OCI-LY1 (cell line): ENCODE measurements at regions not wholly inside any gene's neighbourhood (a gene's known extent, or its start where the extent isn't known, plus 50 kb on each side); places are given as distances from the start of the nearest gene placed in this dataset.

Experiments
- H2AFZ ChIP-seq: fragments of 200-600 bp; sonication (generic), shearing (Covaris generic); 2 replicates; pipeline ENCODE4 v1.6.0; 2014; ENCODE audit warnings: antibody characterized with exemption, mild to moderate bottlenecking, low read length
- H3F3A ChIP-seq: fragments of 200-600 bp; sonication (generic), shearing (Covaris generic); 2 replicates; pipeline ENCODE4 v1.6.0; 2014; ENCODE audit warnings: mild to moderate bottlenecking, antibody characterized with exemption, low read length, moderate library complexity; ENCODE audit not compliant: insufficient read depth
- H3K27ac ChIP-seq: fragments of 200-600 bp; sonication (generic); 2 replicates; pipeline ENCODE4 v1.5.1; 2014; ENCODE audit warnings: low read length, mixed run types, mild to moderate bottlenecking, low read depth; ENCODE audit not compliant: poor library complexity, severe bottlenecking
- H3K27me3 ChIP-seq: fragments of 200-600 bp; sonication (generic); 2 replicates; pipeline ENCODE4 v1.6.0; 2014; ENCODE audit warnings: antibody characterized with exemption, mild to moderate bottlenecking, low read length, moderate library complexity; ENCODE audit not compliant: insufficient read depth
- H3K36me3 ChIP-seq: fragments of 200-600 bp; sonication (generic); 2 replicates; pipeline ENCODE4 v1.6.1; 2014; ENCODE audit warnings: mild to moderate bottlenecking, antibody characterized with exemption, low read length, moderate library complexity, mixed read lengths; ENCODE audit not compliant: insufficient read depth
- H3K4me1 ChIP-seq: fragments of 200-600 bp; sonication (generic); 2 replicates; pipeline ENCODE4 v1.5.1; 2014; ENCODE audit warnings: mild to moderate bottlenecking, low read length, moderate library complexity; ENCODE audit not compliant: insufficient read depth, severe bottlenecking
- H3K4me2 ChIP-seq: fragments of 200-600 bp; sonication (generic), shearing (Covaris generic); 2 replicates; pipeline ENCODE4 v1.6.1; 2014; ENCODE audit warnings: low read length
- H3K4me3 ChIP-seq: fragments of 200-600 bp; sonication (generic); 2 replicates; pipeline ENCODE4 v1.5.1; 2014; ENCODE audit warnings: low read length, low read depth, mild to moderate bottlenecking, mixed read lengths; ENCODE audit not compliant: poor library complexity, severe bottlenecking
- H3K79me2 ChIP-seq: fragments of 200-600 bp; shearing (Covaris generic); 2 replicates; pipeline ENCODE4 v1.6.1; 2016; ENCODE audit warnings: mixed run types, low read length, mixed read lengths; ENCODE audit not compliant: insufficient read depth
- H3K9ac ChIP-seq: fragments of 200-600 bp; sonication (generic), shearing (Covaris generic); 2 replicates; pipeline ENCODE4 v1.6.1; 2014; ENCODE audit warnings: mild to moderate bottlenecking, low read length, mixed read lengths
- H3K9me2 ChIP-seq: fragments of 200-600 bp; sonication (generic), shearing (Covaris generic); 2 replicates; pipeline ENCODE4 v1.6.1; 2014; ENCODE audit warnings: low read depth, mild to moderate bottlenecking, low read length, mixed read lengths
- H3K9me3 ChIP-seq: fragments of 200-600 bp; shearing (Covaris generic); 2 replicates; pipeline ENCODE4 v1.6.1; 2014; ENCODE audit warnings: low read length, mixed read lengths
- H4K20me1 ChIP-seq: fragments of 200-600 bp; sonication (generic), shearing (Covaris generic); 2 replicates; pipeline ENCODE4 v1.6.0; 2016; ENCODE audit warnings: mild to moderate bottlenecking, low read length; ENCODE audit not compliant: insufficient read depth
- EZH2 ChIP-seq: fragments of 200-600 bp; sonication (generic), shearing (Covaris generic); IDR thresholded peaks from 2 replicates; pipeline ENCODE4 v1.8.0; 2017; ENCODE audit warnings: borderline replicate concordance, mixed run types, mild to moderate bottlenecking, antibody characterized with exemption, low read length, moderate library complexity, mixed read lengths
- TF ChIP-seq, protein P1 (sequence below): fragments of 200-600 bp; sonication (generic), shearing (Covaris generic); IDR thresholded peaks from 2 replicates; pipeline ENCODE4 v1.5.1; 2017; ENCODE audit warnings: mild to moderate bottlenecking, antibody characterized with exemption, low read length, moderate library complexity, mixed read lengths

DNA sequence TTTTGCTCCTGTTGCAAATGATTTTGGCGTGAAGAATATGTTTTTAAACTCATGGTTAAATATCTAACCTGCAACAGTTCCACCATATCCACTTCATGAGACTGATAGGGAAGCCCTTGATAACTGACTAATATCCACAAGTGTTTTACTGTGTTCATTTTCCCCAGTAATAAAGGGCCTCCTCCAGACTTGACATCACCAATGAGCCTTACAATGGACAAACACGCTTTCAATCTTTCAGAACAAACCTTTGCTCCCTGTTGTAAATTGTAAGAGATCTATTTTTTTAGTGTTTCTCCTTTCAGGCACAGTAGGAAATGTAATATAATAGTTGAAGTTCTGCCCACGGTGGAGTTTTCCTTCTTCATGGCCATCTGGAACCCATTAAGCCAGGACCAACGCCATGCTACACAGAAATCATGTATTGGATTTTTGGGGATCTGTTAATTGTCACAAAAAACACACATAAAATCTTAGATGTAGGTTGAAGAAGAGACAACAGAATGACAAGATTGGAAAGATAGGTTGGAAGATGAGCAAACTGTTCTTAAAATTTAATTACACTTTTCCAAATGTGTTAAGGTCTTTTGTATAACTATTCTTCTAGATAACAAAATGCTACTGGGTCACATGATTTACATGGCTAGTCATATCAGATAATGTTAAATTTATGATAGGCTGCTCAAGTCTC, 1030.1 kb downstream of the FSTL5 start:
- H3K9me3 ChIP-seq, result no peaks in the 10 kb centered on the region
- no peak overlapping the region for H2AFZ ChIP-seq
- no peaks in the 10 kb centered on the region for H3K79me2 ChIP-seq
- H3F3A ChIP-seq, result no peaks in the 10 kb centered on the region
- TF ChIP-seq, protein P1, sequence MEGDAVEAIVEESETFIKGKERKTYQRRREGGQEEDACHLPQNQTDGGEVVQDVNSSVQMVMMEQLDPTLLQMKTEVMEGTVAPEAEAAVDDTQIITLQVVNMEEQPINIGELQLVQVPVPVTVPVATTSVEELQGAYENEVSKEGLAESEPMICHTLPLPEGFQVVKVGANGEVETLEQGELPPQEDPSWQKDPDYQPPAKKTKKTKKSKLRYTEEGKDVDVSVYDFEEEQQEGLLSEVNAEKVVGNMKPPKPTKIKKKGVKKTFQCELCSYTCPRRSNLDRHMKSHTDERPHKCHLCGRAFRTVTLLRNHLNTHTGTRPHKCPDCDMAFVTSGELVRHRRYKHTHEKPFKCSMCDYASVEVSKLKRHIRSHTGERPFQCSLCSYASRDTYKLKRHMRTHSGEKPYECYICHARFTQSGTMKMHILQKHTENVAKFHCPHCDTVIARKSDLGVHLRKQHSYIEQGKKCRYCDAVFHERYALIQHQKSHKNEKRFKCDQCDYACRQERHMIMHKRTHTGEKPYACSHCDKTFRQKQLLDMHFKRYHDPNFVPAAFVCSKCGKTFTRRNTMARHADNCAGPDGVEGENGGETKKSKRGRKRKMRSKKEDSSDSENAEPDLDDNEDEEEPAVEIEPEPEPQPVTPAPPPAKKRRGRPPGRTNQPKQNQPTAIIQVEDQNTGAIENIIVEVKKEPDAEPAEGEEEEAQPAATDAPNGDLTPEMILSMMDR, result no peak
- no peak for TF ChIP-seq EZH2
- no peaks in the 10 kb centered on the region for H3K4me1 ChIP-seq
- no peak overlapping the region for H3K4me3 ChIP-seq
- no peak overlapping the region for H3K4me2 ChIP-seq
- no peaks in the 10 kb centered on the region for H3K9me2 ChIP-seq
- no peaks in the 10 kb centered on the region for H4K20me1 ChIP-seq
- H3K27ac ChIP-seq, result no peak overlapping the region
- no peaks in the 10 kb centered on the region for H3K27me3 ChIP-seq
- no peak overlapping the region for H3K9ac ChIP-seq
- no peaks in the 10 kb centered on the region for H3K36me3 ChIP-seq

GRCh38 chr4:161132715-161133425, 1030.9 kb downstream of the FSTL5 start:
- H3K9me2 ChIP-seq, result no peaks in the 10 kb centered on the region
- no peaks in the 10 kb centered on the region for H4K20me1 ChIP-seq
- no peaks in the 10 kb centered on the region for H3K79me2 ChIP-seq
- no peak overlapping the region for H2AFZ ChIP-seq
- H3K9ac ChIP-seq, result no peak overlapping the region
- no peak overlapping the region for H3K4me2 ChIP-seq
- no peak overlapping the region for H3K27ac ChIP-seq
- no peaks in the 10 kb centered on the region for H3K4me1 ChIP-seq
- H3K9me3 ChIP-seq, result no peaks in the 10 kb centered on the region
- H3F3A ChIP-seq, result no peaks in the 10 kb centered on the region
- TF ChIP-seq, protein P1, result no peak
- TF ChIP-seq EZH2, result no peak
- no peak overlapping the region for H3K4me3 ChIP-seq
- no peaks in the 10 kb centered on the region for H3K36me3 ChIP-seq
- no peaks in the 10 kb centered on the region for H3K27me3 ChIP-seq

- Histone ChIP-seq H3K4me2 (no peak overlapping the region), H4K20me1 (no peaks in the 10 kb centered on the region), H3K9me3 (no peaks in the 10 kb centered on the region)
Observed at GRCh38 chr4:161121451-161121850, 1042.3 kb downstream of the FSTL5 start.

More at GRCh38 chr4:161121451-161121850, 1042.3 kb downstream of the FSTL5 start:
- Histone ChIP-seq H3K27me3 (no peaks in the 10 kb centered on the region), H2AFZ (no peak overlapping the region), H3K4me3 (no peak overlapping the region), H3F3A (no peaks in the 10 kb centered on the region; the same call in 1 of the 2 replicates), H3K9me2 (no peaks in the 10 kb centered on the region), H3K4me1 (no peaks in the 10 kb centered on the region), H3K27ac (no peak overlapping the region), H3K79me2 (no peaks in the 10 kb centered on the region), H3K36me3 (no peaks in the 10 kb centered on the region), H3K9ac (no peak overlapping the region)
- no peak for TF ChIP-seq EZH2
- TF ChIP-seq, protein P1, result no peak
